Thyroid gland (tissue), 4 donors: ENCODE measurements at regions not wholly inside any gene's neighbourhood (a gene's known extent, or its start where the extent isn't known, plus 50 kb on each side); places are given as distances from the start of the nearest gene placed in this dataset.

ENCODE experiments used
- POLR2A ChIP-seq, 2 donors: fragments of 450-650 bp; IDR thresholded peaks; one replicate each; pipeline ENCODE4 v1.6.1; 2017; ENCODE audit warnings: antibody characterized with exemption in 2 of 2, mild to moderate bottlenecking in 2 of 2, moderate library complexity in 1 of 2
- TF ChIP-seq, protein P1 (sequence below), 6 experiments: fragments of 200-600 bp in 3 of 6; fragments of 450-650 bp in 3 of 6; sonication (generic) in 3 of 6; IDR thresholded peaks; one replicate each; pipeline ENCODE4 v1.5.1; 2016 to 2019; ENCODE audit warnings: antibody characterized with exemption in 6 of 6, mild to moderate bottlenecking in 2 of 6, inconsistent platforms in 1 of 6, moderate library complexity in 1 of 6

DNA sequence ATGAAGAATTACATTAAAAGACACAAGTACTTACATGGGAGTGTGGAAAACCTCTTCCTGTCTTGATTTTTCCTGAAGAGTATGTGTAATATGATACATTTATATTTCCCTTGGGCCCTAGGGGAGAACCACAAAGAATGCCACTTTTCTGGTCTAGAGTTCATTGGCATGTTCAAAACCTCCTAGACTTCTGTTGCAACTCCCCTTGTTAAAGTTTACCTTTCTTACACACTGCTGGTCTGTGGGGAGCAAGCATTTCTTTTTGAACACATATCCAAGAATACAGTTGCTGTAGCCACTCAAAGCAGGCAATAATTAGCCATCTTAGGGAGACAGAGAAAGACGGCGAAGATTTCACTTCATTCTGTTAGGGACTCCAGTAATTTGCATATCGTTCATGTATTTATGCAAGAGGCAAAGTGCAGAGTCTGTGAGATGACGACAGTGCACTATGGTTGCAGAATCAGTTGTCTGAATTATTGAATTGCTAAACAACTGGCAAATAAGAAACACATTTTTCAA, 103.5 kb downstream of the NOL4 start:
- TF ChIP-seq POLR2A (IDR thresholded peaks at IDR 0.05), result no peak
- TF ChIP-seq, protein P1, sequence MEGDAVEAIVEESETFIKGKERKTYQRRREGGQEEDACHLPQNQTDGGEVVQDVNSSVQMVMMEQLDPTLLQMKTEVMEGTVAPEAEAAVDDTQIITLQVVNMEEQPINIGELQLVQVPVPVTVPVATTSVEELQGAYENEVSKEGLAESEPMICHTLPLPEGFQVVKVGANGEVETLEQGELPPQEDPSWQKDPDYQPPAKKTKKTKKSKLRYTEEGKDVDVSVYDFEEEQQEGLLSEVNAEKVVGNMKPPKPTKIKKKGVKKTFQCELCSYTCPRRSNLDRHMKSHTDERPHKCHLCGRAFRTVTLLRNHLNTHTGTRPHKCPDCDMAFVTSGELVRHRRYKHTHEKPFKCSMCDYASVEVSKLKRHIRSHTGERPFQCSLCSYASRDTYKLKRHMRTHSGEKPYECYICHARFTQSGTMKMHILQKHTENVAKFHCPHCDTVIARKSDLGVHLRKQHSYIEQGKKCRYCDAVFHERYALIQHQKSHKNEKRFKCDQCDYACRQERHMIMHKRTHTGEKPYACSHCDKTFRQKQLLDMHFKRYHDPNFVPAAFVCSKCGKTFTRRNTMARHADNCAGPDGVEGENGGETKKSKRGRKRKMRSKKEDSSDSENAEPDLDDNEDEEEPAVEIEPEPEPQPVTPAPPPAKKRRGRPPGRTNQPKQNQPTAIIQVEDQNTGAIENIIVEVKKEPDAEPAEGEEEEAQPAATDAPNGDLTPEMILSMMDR (IDR thresholded peaks at IDR 0.05), result no peak
